K562 (cell line): ENCODE measurements at regions not wholly inside any gene's neighbourhood (a gene's known extent, or its start where the extent isn't known, plus 50 kb on each side); places are given as distances from the start of the nearest gene placed in this dataset.

Source experiments
- ATAC-seq: fragments of 200-7000 bp; cut with Tn5 transposase; 3 replicates; pipeline ENCODE4 v1.9.1; 2020; ENCODE audit warnings: moderate library complexity
- BruUV-seq: library from RNA; stranded (reverse); fragments of 400-500 nt; replicated peaks from 2 replicates; lab custom pipeline; 2021; lab: Mats Ljungman, UMichigan
- CTCF ChIA-PET: fragments of 300-600 bp; formaldehyde crosslinking; extraction: SDS; loops from one replicate; lab custom pipeline; 2021; ENCODE audit warnings: low intra/inter-chr PET ratio; lab: Yijun Ruan, JAX
- POLR2A ChIA-PET: fragments of 300-600, 350-650 bp; sonication (Branson Sonifier 250); formaldehyde crosslinking; extraction: SDS; loops from one replicate; lab custom pipeline; 2021; ENCODE audit warnings: antibody characterized with exemption, inconsistent platforms; lab: Yijun Ruan, JAX
- DNase-seq, 4 experiments: peaks; one replicate each; pipeline versions ENCODE4 v3.0.0 to v3.0.0-alpha.2; 2011 to 2018; ENCODE audit warnings: low spot score in 3 of 4, mixed read lengths in 3 of 4; ENCODE audit errors: extremely low read depth in 1 of 4
- FAIRE-seq: peaks from 2 replicates; lab custom pipeline; 2011; peaks lifted over from hg19 to GRCh38; lab: Jason Lieb, UNC
- H2AFZ ChIP-seq: 2 replicates; pipeline ENCODE4 v1.6.0; 2011; ENCODE audit warnings: low read depth, low read length, control low read depth, inconsistent platforms
- H3K27ac ChIP-seq: fragments of 200-600 bp; 3 replicates; pipeline ENCODE4 v1.8.0; 2011; ENCODE audit warnings: low read depth, mild to moderate bottlenecking, control low read depth, inconsistent platforms, low read length, moderate library complexity, mixed read lengths; ENCODE audit errors: extremely low read depth
- H3K27me3 ChIP-seq, 2 experiments: fragments of 300-600 bp in 1 of 2; 2 replicates in 1 of 2; 3 replicates in 1 of 2; pipeline versions ENCODE4 v1.6.0 to v1.8.0; 2011; ENCODE audit warnings: inconsistent platforms in 2 of 2, low read length in 2 of 2, mild to moderate bottlenecking in 1 of 2, mixed read lengths in 1 of 2, moderate library complexity in 1 of 2; ENCODE audit not compliant: control insufficient read depth in 2 of 2, insufficient read depth in 2 of 2
- H3K36me3 ChIP-seq: fragments of 300-600 bp; 3 replicates; pipeline ENCODE4 v1.8.0; 2011; ENCODE audit warnings: mild to moderate bottlenecking, low read length, inconsistent platforms; ENCODE audit not compliant: control insufficient read depth, insufficient read depth
- H3K4me1 ChIP-seq, 2 experiments: fragments of 200-600 bp in 1 of 2; replicated peaks in 1 of 2; 2 replicates in 1 of 2; 3 replicates in 1 of 2; pipeline versions ENCODE4 v1.5.1 to v1.8.0; 2011; ENCODE audit warnings: inconsistent platforms in 2 of 2, low read length in 2 of 2, mild to moderate bottlenecking in 1 of 2, mixed read lengths in 1 of 2, moderate library complexity in 1 of 2; ENCODE audit not compliant: control insufficient read depth in 2 of 2, insufficient read depth in 2 of 2
- H3K4me2 ChIP-seq: 2 replicates; pipeline ENCODE4 v1.6.1; 2011; ENCODE audit warnings: low read length, control low read depth, inconsistent platforms, mixed read lengths; ENCODE audit not compliant: insufficient read depth
- H3K4me3 ChIP-seq: fragments of 200-600 bp; sonication (generic), shearing (Covaris generic); 2 replicates; pipeline ENCODE4 v1.5.1; 2016; ENCODE audit warnings: control low read depth, inconsistent platforms
- H3K79me2 ChIP-seq: fragments of 200-600 bp; 3 replicates; pipeline ENCODE4 v1.8.0; 2011; ENCODE audit warnings: low read length, inconsistent platforms; ENCODE audit not compliant: control insufficient read depth, insufficient read depth
- H3K9ac ChIP-seq, 2 experiments: 2 replicates each; pipeline versions ENCODE4 v1.6.0 to v1.6.1; 2011; ENCODE audit warnings: low read depth in 2 of 2, low read length in 2 of 2, control low read depth in 1 of 2, inconsistent platforms in 1 of 2, mild to moderate bottlenecking in 1 of 2, mixed read lengths in 1 of 2; ENCODE audit not compliant: insufficient read depth in 1 of 2
- H3K9me1 ChIP-seq: one replicate; pipeline ENCODE4 v1.6.0; 2011; ENCODE audit warnings: inconsistent platforms, mild to moderate bottlenecking, low read length, moderate library complexity; ENCODE audit not compliant: control insufficient read depth, insufficient read depth
- H3K9me3 ChIP-seq: replicated peaks from 2 replicates; pipeline ENCODE4 v1.5.1; 2011; ENCODE audit warnings: low read depth, low read length, inconsistent platforms; ENCODE audit not compliant: control insufficient read depth, insufficient read depth
- H4K20me1 ChIP-seq: replicated peaks from 2 replicates; pipeline ENCODE4 v1.6.1; 2011; ENCODE audit warnings: low read length, inconsistent platforms, mixed read lengths; ENCODE audit not compliant: control insufficient read depth, insufficient read depth
- CHD4 ChIP-seq: fragments of 200-600 bp; sonication (generic); IDR thresholded peaks from 3 replicates; pipeline ENCODE4 v1.6.1; 2012; ENCODE audit warnings: low read depth, mild to moderate bottlenecking, mixed read lengths, low read length, inconsistent platforms; ENCODE audit not compliant: insufficient read depth, insufficient replicate concordance, poor library complexity, severe bottlenecking
- FOXA3 ChIP-seq, 2 experiments: fragments of 450-650 bp in 1 of 2; sonication (generic) in 1 of 2; formaldehyde crosslinking; IDR thresholded peaks in 1 of 2; conservative IDR thresholded peaks in 1 of 2; 2 replicates each; pipeline versions ENCODE4 v1.4.0 to v1.8.0; 2020 to 2022; ENCODE audit warnings: mild to moderate bottlenecking in 2 of 2, missing genetic modification reagents in 1 of 2
- POLR2AphosphoS2 ChIP-seq: IDR thresholded peaks from 2 replicates; pipeline ENCODE4 v1.6.1; 2012; ENCODE audit warnings: low read length, improper control_type of control experiment
- ZBED1 ChIP-seq: IDR thresholded peaks from 2 replicates; pipeline ENCODE4 v1.6.1; 2014
- ZC3H11A ChIP-seq: IDR thresholded peaks from 2 replicates; pipeline ENCODE4 v1.6.1; 2012; ENCODE audit warnings: low read depth, low read length, improper control_type of control experiment
- ZNF830 ChIP-seq: fragments of 250-450 bp; sonication (Bioruptor Pico); IDR thresholded peaks from 2 replicates; pipeline ENCODE4 v1.5.0; 2021; ENCODE audit warnings: mild to moderate bottlenecking
- WGBS: fragments of 100-300 bp; shearing (Covaris generic); methylation state at CpG from one replicate; pipeline ENCODE4 v1.1.6; 2016; ENCODE audit warnings: low coverage, mixed read lengths; ENCODE audit not compliant: insufficient coverage; ENCODE audit errors: missing lambda C conversion rate; 5-methylcytosine and 5-hydroxymethylcytosine counted together
- in situ Hi-C: fragments of 300-500 bp; cut with MboI; formaldehyde crosslinking; loops from 4 replicates; pipeline ENCODE4 v1.15.0; 2018; ENCODE audit warnings: inconsistent platforms, mixed read lengths
- intact Hi-C: fragments of 100-400 bp; cut with micrococcal nuclease; formaldehyde crosslinking; loops from 2 replicates; pipeline ENCODE4 v1.14.2; 2022
- TF ChIP-seq, protein P1 (sequence below): IDR thresholded peaks from 2 replicates; pipeline ENCODE4 v1.6.1; 2016; ENCODE audit warnings: missing genetic modification characterization, missing compliant biosample characterization
- TF ChIP-seq, protein P2 (sequence below): sonication (generic); formaldehyde crosslinking; IDR thresholded peaks from 2 replicates; pipeline ENCODE4 v1.8.0; 2022; ENCODE audit warnings: mild to moderate bottlenecking, missing genetic modification reagents
- TF ChIP-seq, protein P3 (sequence below): fragments of 150-350 bp; IDR thresholded peaks from 2 replicates; pipeline ENCODE4 v1.6.1; 2014; ENCODE audit warnings: low read depth, mild to moderate bottlenecking, low read length, borderline replicate concordance
- TF ChIP-seq, protein P4 (sequence below): fragments of 450-650 bp; IDR thresholded peaks from 2 replicates; pipeline ENCODE4 v1.6.1; 2016; ENCODE audit warnings: missing biosample characterization, missing genetic modification characterization
- TF ChIP-seq, protein P5 (sequence below): fragments of 450-650 bp; IDR thresholded peaks from 2 replicates; pipeline ENCODE4 v1.6.1; 2017; ENCODE audit warnings: antibody characterized with exemption

DNA sequence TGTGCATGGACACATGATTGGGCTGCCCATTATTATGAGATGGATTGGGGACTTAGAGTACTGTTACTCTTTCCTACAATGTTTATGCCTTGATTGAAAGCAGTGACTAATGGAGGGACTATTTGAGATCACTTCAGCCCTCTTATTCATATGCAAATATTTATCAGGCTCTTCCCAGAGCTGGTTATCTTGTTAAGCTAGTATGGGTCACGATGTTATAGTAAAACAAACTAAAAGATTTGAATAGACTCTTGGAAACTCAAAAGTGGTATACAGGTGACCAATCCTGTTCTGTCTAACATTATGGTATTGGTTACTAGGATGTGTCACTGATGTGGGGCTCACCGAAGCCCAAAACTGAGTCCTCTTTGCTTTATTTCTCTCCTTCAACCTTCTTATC, 306.2 kb upstream of the CASK start (continued):
- TF ChIP-seq, protein P1, sequence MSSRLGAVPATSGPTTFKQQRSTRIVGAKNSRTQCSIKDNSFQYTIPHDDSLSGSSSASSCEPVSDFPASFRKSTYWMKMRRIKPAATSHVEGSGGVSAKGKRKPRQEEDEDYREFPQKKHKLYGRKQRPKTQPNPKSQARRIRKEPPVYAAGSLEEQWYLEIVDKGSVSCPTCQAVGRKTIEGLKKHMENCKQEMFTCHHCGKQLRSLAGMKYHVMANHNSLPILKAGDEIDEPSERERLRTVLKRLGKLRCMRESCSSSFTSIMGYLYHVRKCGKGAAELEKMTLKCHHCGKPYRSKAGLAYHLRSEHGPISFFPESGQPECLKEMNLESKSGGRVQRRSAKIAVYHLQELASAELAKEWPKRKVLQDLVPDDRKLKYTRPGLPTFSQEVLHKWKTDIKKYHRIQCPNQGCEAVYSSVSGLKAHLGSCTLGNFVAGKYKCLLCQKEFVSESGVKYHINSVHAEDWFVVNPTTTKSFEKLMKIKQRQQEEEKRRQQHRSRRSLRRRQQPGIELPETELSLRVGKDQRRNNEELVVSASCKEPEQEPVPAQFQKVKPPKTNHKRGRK (tag), result no peak
- TF ChIP-seq, protein P2, sequence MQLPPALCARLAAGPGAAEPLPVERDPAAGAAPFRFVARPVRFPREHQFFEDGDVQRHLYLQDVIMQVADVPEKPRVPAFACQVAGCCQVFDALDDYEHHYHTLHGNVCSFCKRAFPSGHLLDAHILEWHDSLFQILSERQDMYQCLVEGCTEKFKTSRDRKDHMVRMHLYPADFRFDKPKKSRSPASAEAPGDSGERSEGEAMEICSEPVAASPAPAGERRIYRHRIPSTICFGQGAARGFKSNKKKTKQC (CRISPR knock-in tag), result no peak
- no peak for TF ChIP-seq ZBED1
- no peak for TF ChIP-seq FOXA3 (CRISPR knock-in tag; conservative IDR thresholded peaks at IDR 0.05 in 1 of 2, IDR thresholded peaks at IDR 0.05 in 1 of 2)
- no peak for TF ChIP-seq ZC3H11A
- TF ChIP-seq CHD4, result no peak
- TF ChIP-seq, all 486 proteins: peak for 0

DNA sequence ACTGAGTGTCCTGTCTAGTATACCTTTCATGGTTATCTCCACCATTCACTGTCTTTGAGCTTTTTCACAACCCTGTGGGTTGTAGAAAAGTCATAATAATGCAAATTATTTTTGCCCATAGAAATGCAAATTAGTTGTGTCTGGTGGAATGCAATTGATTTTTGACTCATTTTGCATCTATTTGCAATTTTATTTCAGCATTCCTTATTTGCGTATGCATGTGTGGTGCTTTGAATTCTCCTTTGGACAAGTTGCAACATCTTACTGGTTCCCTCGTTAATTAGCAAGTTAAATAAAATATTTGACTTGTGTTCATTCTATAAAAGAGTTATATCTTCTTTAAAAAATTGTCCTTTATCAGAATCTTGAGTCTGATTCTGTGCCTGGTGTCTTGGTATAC, 297.3 kb upstream of the CASK start:
- H3K4me3 ChIP-seq, result no peak overlapping the region
- POLR2A ChIA-PET, result no interaction called here
- H2AFZ ChIP-seq, result no peak overlapping the region
- H3K36me3 ChIP-seq, result no peaks in the 10 kb centered on the region
- intact Hi-C loops, result no loop called here
- no peak overlapping the region for H3K4me2 ChIP-seq
- 17% methylated on average over 2 of the region's 2 CpGs for WGBS
- H3K9ac ChIP-seq, result no peak overlapping the region
- no peaks in the 10 kb centered on the region for H3K79me2 ChIP-seq
- no peak overlapping the region for H3K27ac ChIP-seq
- H3K4me1 ChIP-seq, result no peaks in the 10 kb centered on the region
- in situ Hi-C loops, result no loop called here
- DNase-seq (no peak), ATAC-seq (no peak), FAIRE-seq (no peak)
- no peaks in the 10 kb centered on the region for H3K27me3 ChIP-seq
- no TSS peak for BruUV-seq
- CTCF ChIA-PET, result no interaction called here
- H4K20me1 ChIP-seq, result no peaks in the 10 kb centered on the region
- no peaks in the 10 kb centered on the region for H3K9me3 ChIP-seq
- H3K9me1 ChIP-seq, result no peaks in the 10 kb centered on the region
- TF ChIP-seq, protein P3, sequence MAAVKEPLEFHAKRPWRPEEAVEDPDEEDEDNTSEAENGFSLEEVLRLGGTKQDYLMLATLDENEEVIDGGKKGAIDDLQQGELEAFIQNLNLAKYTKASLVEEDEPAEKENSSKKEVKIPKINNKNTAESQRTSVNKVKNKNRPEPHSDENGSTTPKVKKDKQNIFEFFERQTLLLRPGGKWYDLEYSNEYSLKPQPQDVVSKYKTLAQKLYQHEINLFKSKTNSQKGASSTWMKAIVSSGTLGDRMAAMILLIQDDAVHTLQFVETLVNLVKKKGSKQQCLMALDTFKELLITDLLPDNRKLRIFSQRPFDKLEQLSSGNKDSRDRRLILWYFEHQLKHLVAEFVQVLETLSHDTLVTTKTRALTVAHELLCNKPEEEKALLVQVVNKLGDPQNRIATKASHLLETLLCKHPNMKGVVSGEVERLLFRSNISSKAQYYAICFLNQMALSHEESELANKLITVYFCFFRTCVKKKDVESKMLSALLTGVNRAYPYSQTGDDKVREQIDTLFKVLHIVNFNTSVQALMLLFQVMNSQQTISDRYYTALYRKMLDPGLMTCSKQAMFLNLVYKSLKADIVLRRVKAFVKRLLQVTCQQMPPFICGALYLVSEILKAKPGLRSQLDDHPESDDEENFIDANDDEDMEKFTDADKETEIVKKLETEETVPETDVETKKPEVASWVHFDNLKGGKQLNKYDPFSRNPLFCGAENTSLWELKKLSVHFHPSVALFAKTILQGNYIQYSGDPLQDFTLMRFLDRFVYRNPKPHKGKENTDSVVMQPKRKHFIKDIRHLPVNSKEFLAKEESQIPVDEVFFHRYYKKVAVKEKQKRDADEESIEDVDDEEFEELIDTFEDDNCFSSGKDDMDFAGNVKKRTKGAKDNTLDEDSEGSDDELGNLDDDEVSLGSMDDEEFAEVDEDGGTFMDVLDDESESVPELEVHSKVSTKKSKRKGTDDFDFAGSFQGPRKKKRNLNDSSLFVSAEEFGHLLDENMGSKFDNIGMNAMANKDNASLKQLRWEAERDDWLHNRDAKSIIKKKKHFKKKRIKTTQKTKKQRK, result no peak
- TF ChIP-seq POLR2AphosphoS2 (no peak), ZNF830 (CRISPR knock-in tag) (no peak)
- TF ChIP-seq, protein P4, sequence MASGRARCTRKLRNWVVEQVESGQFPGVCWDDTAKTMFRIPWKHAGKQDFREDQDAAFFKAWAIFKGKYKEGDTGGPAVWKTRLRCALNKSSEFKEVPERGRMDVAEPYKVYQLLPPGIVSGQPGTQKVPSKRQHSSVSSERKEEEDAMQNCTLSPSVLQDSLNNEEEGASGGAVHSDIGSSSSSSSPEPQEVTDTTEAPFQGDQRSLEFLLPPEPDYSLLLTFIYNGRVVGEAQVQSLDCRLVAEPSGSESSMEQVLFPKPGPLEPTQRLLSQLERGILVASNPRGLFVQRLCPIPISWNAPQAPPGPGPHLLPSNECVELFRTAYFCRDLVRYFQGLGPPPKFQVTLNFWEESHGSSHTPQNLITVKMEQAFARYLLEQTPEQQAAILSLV, result no peak
- TF ChIP-seq, protein P5, sequence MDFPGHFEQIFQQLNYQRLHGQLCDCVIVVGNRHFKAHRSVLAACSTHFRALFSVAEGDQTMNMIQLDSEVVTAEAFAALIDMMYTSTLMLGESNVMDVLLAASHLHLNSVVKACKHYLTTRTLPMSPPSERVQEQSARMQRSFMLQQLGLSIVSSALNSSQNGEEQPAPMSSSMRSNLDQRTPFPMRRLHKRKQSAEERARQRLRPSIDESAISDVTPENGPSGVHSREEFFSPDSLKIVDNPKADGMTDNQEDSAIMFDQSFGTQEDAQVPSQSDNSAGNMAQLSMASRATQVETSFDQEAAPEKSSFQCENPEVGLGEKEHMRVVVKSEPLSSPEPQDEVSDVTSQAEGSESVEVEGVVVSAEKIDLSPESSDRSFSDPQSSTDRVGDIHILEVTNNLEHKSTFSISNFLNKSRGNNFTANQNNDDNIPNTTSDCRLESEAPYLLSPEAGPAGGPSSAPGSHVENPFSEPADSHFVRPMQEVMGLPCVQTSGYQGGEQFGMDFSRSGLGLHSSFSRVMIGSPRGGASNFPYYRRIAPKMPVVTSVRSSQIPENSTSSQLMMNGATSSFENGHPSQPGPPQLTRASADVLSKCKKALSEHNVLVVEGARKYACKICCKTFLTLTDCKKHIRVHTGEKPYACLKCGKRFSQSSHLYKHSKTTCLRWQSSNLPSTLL, result no peak
